T-helper 1 cell (primary cell): ENCODE measurements at regions not wholly inside any gene's neighbourhood (a gene's known extent, or its start where the extent isn't known, plus 50 kb on each side); places are given as distances from the start of the nearest gene placed in this dataset.
A peak's percentile ranks its signal among the peaks of the same experiment; 100 is the strongest.

ENCODE experiments used
- DNase-seq, 5 donors: peaks; one replicate each; pipeline ENCODE4 v3.0.0-alpha.2; 2012 to 2020

- no peak for DNase-seq
Observed at GRCh38 chr10:2431961-2432360, 635.4 kb upstream of the PFKP start.

GRCh38 chr10:2427412-2427811 is 639.9 kb upstream of the PFKP start:
- no peak for DNase-seq

- no peak for DNase-seq
Observed at GRCh38 chr10:2425320-2425719, 642.0 kb upstream of the PFKP start.

GRCh38 chr10:2414562-2414961 is 652.8 kb upstream of the PFKP start:
- DNase-seq: no peak

- DNase-seq: no peak
Observed at GRCh38 chr10:2414039-2414438, 653.3 kb upstream of the PFKP start.

GRCh38 chr10:2410049-2410448 is 657.3 kb upstream of the PFKP start:
- DNase-seq: no peak

GRCh38 chr10:2401459-2401858 is 664.1 kb upstream of the ADARB2 start:
- no peak for DNase-seq

- DNase-seq: no peak
Observed at GRCh38 chr10:2399482-2399881, 662.2 kb upstream of the ADARB2 start.

GRCh38 chr10:2392145-2392812 is 655.0 kb upstream of the ADARB2 start:
- peak in 1 of 5 donors; percentile 1 for DNase-seq

- no peak for DNase-seq
Observed at GRCh38 chr10:2387672-2388071, 650.3 kb upstream of the ADARB2 start.

GRCh38 chr10:2387261-2387660 is 649.9 kb upstream of the ADARB2 start:
- DNase-seq: no peak

- no peak for DNase-seq
Observed at GRCh38 chr10:2380218-2380617, 642.9 kb upstream of the ADARB2 start.

GRCh38 chr10:2367083-2367482 is 629.8 kb upstream of the ADARB2 start:
- DNase-seq: no peak

- no peak for DNase-seq
Observed at GRCh38 chr10:2366264-2366931, 629.1 kb upstream of the ADARB2 start.

- no peak for DNase-seq
Observed at GRCh38 chr10:2362331-2362730, 625.0 kb upstream of the ADARB2 start.

GRCh38 chr10:2358586-2358985 is 621.3 kb upstream of the ADARB2 start:
- no peak for DNase-seq

- no peak for DNase-seq
Observed at GRCh38 chr10:2356670-2357069, 619.3 kb upstream of the ADARB2 start.

GRCh38 chr10:2351566-2351965 is 614.2 kb upstream of the ADARB2 start:
- no peak for DNase-seq

GRCh38 chr10:2342206-2342605 is 604.9 kb upstream of the ADARB2 start:
- DNase-seq: no peak

GRCh38 chr10:2340831-2341647 is 603.7 kb upstream of the ADARB2 start:
- DNase-seq: no peak

GRCh38 chr10:2335626-2336025 is 598.3 kb upstream of the ADARB2 start:
- no peak for DNase-seq

GRCh38 chr10:2334575-2334974 is 597.2 kb upstream of the ADARB2 start:
- no peak for DNase-seq

- no peak for DNase-seq
Observed at GRCh38 chr10:2329082-2329481, 591.8 kb upstream of the ADARB2 start.

GRCh38 chr10:2326411-2326810 is 589.1 kb upstream of the ADARB2 start:
- no peak for DNase-seq
